Hypothalamus (tissue), 51 donors: ENCODE measurements at regions not wholly inside any gene's neighbourhood (a gene's known extent, or its start where the extent isn't known, plus 50 kb on each side); places are given as distances from the start of the nearest gene placed in this dataset.

Experiments used
- DNase-seq, 51 donors: peaks; one replicate each; lab custom pipeline; 2025; lab: John Stamatoyannopoulos, UW

- DNase-seq: no peak
These were observed 523.5 kb downstream of the SLC16A7 start for GRCh38 chr12:60119327-60119726.

GRCh38 chr12:60120199-60120598 lies 524.4 kb downstream of the SLC16A7 start:
- no peak for DNase-seq

GRCh38 chr12:60123557-60123956 lies 527.7 kb downstream of the SLC16A7 start:
- DNase-seq: no peak

GRCh38 chr12:60137513-60137912 lies 541.7 kb downstream of the SLC16A7 start:
- no peak for DNase-seq

GRCh38 chr12:60138526-60138925 lies 542.7 kb downstream of the SLC16A7 start:
- DNase-seq: no peak

GRCh38 chr12:60144395-60144794 lies 548.6 kb downstream of the SLC16A7 start:
- no peak for DNase-seq

- no peak for DNase-seq
These were observed 552.3 kb downstream of the SLC16A7 start for GRCh38 chr12:60148109-60148508.

- DNase-seq: no peak
These were observed 553.0 kb downstream of the SLC16A7 start for GRCh38 chr12:60148831-60149230.

- DNase-seq: no peak
These were observed 556.9 kb downstream of the SLC16A7 start for GRCh38 chr12:60152756-60153155.

- no peak for DNase-seq
These were observed 563.9 kb downstream of the SLC16A7 start for GRCh38 chr12:60159761-60160160.

- DNase-seq: no peak
These were observed 567.3 kb downstream of the SLC16A7 start for GRCh38 chr12:60162988-60163720.

- DNase-seq: no peak
These were observed 570.0 kb downstream of the SLC16A7 start for GRCh38 chr12:60165781-60166180.

GRCh38 chr12:60168441-60168840 lies 572.6 kb downstream of the SLC16A7 start:
- no peak for DNase-seq

- DNase-seq: no peak
These were observed 574.1 kb downstream of the SLC16A7 start for GRCh38 chr12:60169904-60170303.

- DNase-seq: no peak
These were observed 576.7 kb downstream of the SLC16A7 start for GRCh38 chr12:60172266-60173211.

GRCh38 chr12:60173224-60174170 lies 577.7 kb downstream of the SLC16A7 start:
- DNase-seq: no peak

GRCh38 chr12:60174476-60174875 lies 578.6 kb downstream of the SLC16A7 start:
- no peak for DNase-seq

- DNase-seq: no peak
These were observed 579.1 kb downstream of the SLC16A7 start for GRCh38 chr12:60174941-60175340.

- no peak for DNase-seq
These were observed 581.1 kb downstream of the SLC16A7 start for GRCh38 chr12:60176891-60177290.

GRCh38 chr12:60180298-60180697 lies 584.5 kb downstream of the SLC16A7 start:
- no peak for DNase-seq

GRCh38 chr12:60182354-60182753 lies 586.5 kb downstream of the SLC16A7 start:
- no peak for DNase-seq
